Loucy (cell line): ENCODE measurements at regions not wholly inside any gene's neighbourhood (a gene's known extent, or its start where the extent isn't known, plus 50 kb on each side); places are given as distances from the start of the nearest gene placed in this dataset.

ENCODE experiments used
- H2AFZ ChIP-seq: fragments of 200-600 bp; sonication (generic); 2 replicates; pipeline ENCODE4 v1.6.0; 2016; ENCODE audit warnings: antibody characterized with exemption, mild to moderate bottlenecking, low read length, moderate library complexity
- H3F3A ChIP-seq: fragments of 200-600 bp; 2 replicates; pipeline ENCODE4 v1.6.0; 2016; ENCODE audit warnings: antibody characterized with exemption, low read depth, mild to moderate bottlenecking
- H3K27me3 ChIP-seq: fragments of 200-600 bp; sonication (generic); 2 replicates; pipeline ENCODE4 v1.6.1; 2014; ENCODE audit warnings: low read length, mild to moderate bottlenecking; ENCODE audit not compliant: insufficient read depth, poor library complexity, severe bottlenecking
- H3K36me3 ChIP-seq: fragments of 200-600 bp; sonication (generic); 2 replicates; pipeline ENCODE4 v1.6.1; 2016; ENCODE audit warnings: low read length; ENCODE audit not compliant: insufficient read depth
- H3K4me1 ChIP-seq: fragments of 200-600 bp; sonication (generic); 2 replicates; pipeline ENCODE4 v1.5.1; 2014; ENCODE audit warnings: low read length, mild to moderate bottlenecking; ENCODE audit not compliant: insufficient read depth, poor library complexity, severe bottlenecking
- H3K4me2 ChIP-seq: fragments of 200-600 bp; sonication (generic); 2 replicates; pipeline ENCODE4 v1.6.0; 2014; ENCODE audit warnings: antibody characterized with exemption, low read length, low read depth, mild to moderate bottlenecking; ENCODE audit not compliant: poor library complexity, severe bottlenecking
- H3K4me3 ChIP-seq: fragments of 200-600 bp; sonication (generic); 2 replicates; pipeline ENCODE4 v1.5.1; 2014; ENCODE audit warnings: low read length, mild to moderate bottlenecking, mixed read lengths; ENCODE audit not compliant: poor library complexity, severe bottlenecking
- H3K79me2 ChIP-seq: fragments of 200-600 bp; sonication (generic); 2 replicates; pipeline ENCODE4 v1.6.1; 2014; ENCODE audit warnings: low read length; ENCODE audit not compliant: insufficient read depth
- H3K9ac ChIP-seq: fragments of 200-600 bp; sonication (generic); 2 replicates; pipeline ENCODE4 v1.6.0; 2014; ENCODE audit warnings: mild to moderate bottlenecking, low read depth, low read length, moderate library complexity; ENCODE audit not compliant: poor library complexity, severe bottlenecking
- H3K9me2 ChIP-seq: fragments of 200-600 bp; sonication (generic); replicated peaks from 2 replicates; pipeline ENCODE4 v1.6.1; 2016; ENCODE audit warnings: low read depth, low read length, mixed read lengths
- H3K9me3 ChIP-seq: fragments of 200-600 bp; sonication (generic); 2 replicates; pipeline ENCODE4 v1.6.1; 2014; ENCODE audit warnings: mild to moderate bottlenecking, antibody characterized with exemption, low read length, low read depth; ENCODE audit not compliant: insufficient read depth
- H4K20me1 ChIP-seq: fragments of 200-600 bp; sonication (generic); 2 replicates; pipeline ENCODE4 v1.6.0; 2014; ENCODE audit warnings: antibody characterized with exemption, low read length, mild to moderate bottlenecking; ENCODE audit not compliant: insufficient read depth, poor library complexity, severe bottlenecking
- EZH2phosphoT487 ChIP-seq: fragments of 200-600 bp; IDR thresholded peaks from 2 replicates; pipeline ENCODE4 v1.6.1; 2018; ENCODE audit warnings: antibody characterized with exemption, mild to moderate bottlenecking, moderate library complexity, borderline replicate concordance
- TF ChIP-seq, protein P1 (sequence below): fragments of 200-600 bp; sonication (generic); conservative IDR thresholded peaks from 2 replicates; pipeline ENCODE4 v1.5.1; 2014; ENCODE audit warnings: mild to moderate bottlenecking, antibody characterized with exemption, low read length

DNA sequence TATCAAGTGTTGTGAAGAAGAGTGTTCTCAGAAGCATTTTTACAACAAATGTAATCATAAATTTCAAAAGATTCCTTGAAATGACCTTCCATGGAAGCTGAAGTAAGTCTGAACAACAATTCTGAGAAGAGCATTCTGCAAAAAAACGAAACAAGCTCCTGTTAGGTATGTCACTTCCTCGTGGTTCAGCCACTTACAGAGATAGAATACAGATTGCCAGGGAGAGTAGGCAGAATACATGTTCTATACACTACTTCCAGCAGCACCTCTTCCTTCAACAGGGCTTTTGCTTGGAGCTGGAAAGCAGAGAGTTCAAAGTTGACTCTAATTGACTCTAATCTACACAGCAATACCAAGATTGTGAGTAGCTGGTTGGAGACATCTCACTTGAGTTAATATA, 274.5 kb downstream of the ADGRA3 start:
- Histone ChIP-seq H3K79me2 (no peaks in the 10 kb centered on the region), H4K20me1 (no peaks in the 10 kb centered on the region), H3K9me2 (no peaks in the 10 kb centered on the region), H3K4me3 (no peak overlapping the region), H2AFZ (no peak overlapping the region), H3K36me3 (no peaks in the 10 kb centered on the region), H3K9me3 (no peaks in the 10 kb centered on the region), H3K27me3 (no peaks in the 10 kb centered on the region), H3F3A (no peaks in the 10 kb centered on the region), H3K9ac (no peak overlapping the region), H3K4me1 (peaks cover 7% of the 10 kb centered on the region), H3K4me2 (no peak overlapping the region)
- TF ChIP-seq, protein P1, sequence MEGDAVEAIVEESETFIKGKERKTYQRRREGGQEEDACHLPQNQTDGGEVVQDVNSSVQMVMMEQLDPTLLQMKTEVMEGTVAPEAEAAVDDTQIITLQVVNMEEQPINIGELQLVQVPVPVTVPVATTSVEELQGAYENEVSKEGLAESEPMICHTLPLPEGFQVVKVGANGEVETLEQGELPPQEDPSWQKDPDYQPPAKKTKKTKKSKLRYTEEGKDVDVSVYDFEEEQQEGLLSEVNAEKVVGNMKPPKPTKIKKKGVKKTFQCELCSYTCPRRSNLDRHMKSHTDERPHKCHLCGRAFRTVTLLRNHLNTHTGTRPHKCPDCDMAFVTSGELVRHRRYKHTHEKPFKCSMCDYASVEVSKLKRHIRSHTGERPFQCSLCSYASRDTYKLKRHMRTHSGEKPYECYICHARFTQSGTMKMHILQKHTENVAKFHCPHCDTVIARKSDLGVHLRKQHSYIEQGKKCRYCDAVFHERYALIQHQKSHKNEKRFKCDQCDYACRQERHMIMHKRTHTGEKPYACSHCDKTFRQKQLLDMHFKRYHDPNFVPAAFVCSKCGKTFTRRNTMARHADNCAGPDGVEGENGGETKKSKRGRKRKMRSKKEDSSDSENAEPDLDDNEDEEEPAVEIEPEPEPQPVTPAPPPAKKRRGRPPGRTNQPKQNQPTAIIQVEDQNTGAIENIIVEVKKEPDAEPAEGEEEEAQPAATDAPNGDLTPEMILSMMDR = no peak
- no peak for TF ChIP-seq EZH2phosphoT487

DNA sequence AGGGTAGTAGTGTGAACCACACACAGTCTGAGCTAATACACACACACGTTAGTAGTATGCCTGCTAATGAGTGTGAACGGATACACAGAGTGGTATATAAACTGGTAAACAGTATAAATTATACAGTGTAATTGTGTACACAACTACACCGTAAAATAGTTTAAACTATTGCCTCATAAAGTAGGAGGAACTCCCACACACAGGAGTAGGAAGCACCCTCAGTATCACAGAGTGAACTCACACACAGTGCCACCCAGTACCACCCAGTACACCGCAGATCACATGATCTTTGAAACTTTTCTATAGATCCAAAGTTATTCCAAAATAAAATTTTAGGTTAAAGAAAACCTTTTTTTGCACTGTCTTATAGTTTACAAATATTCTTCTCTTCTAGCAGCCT, 275.1 kb downstream of the ADGRA3 start:
- no peaks in the 10 kb centered on the region for H3K36me3 ChIP-seq
- H3F3A ChIP-seq = no peaks in the 10 kb centered on the region
- no peak overlapping the region for H2AFZ ChIP-seq
- H3K4me3 ChIP-seq = no peak overlapping the region
- H3K27me3 ChIP-seq = no peaks in the 10 kb centered on the region
- TF ChIP-seq, protein P1 = no peak
- no peak for TF ChIP-seq EZH2phosphoT487
- no peaks in the 10 kb centered on the region for H3K9me3 ChIP-seq
- no peaks in the 10 kb centered on the region for H3K79me2 ChIP-seq
- H4K20me1 ChIP-seq = no peaks in the 10 kb centered on the region
- no peaks in the 10 kb centered on the region for H3K9me2 ChIP-seq
- H3K4me2 ChIP-seq = no peak overlapping the region
- H3K4me1 ChIP-seq = peaks cover 7% of the 10 kb centered on the region
- H3K9ac ChIP-seq = no peak overlapping the region

DNA sequence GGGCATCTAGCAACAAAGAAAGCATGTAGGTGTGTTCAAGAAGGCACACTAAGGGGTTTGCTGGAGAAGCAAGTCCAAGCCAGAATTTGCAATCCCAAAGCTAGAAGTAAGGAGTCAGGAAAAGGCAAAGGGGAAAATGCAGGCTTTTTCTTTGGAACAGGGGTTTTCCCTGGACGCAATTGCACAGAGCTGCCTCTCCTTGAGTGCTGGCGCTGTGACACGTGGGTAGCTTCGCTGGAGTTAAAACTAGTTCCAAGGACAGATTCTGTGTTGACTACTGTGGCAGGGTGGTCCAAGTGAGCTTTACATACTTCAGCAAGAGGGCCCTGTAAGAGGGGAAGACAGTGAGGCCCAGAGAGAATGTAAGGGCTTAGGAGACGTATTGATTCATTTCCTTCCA, 277.1 kb downstream of the ADGRA3 start:
- no peaks in the 10 kb centered on the region for H4K20me1 ChIP-seq
- peak overlapping the region; percentile 35 for H3K9ac ChIP-seq
- H3K27me3 ChIP-seq = no peaks in the 10 kb centered on the region
- no peaks in the 10 kb centered on the region for H3K9me2 ChIP-seq
- no peak for TF ChIP-seq EZH2phosphoT487
- TF ChIP-seq, protein P1 = peak; percentile 32; the same call in 1 of the 2 replicates
- no peaks in the 10 kb centered on the region for H3K9me3 ChIP-seq
- H3K4me3 ChIP-seq = no peak overlapping the region
- peak overlapping the region; percentile 89 for H2AFZ ChIP-seq
- H3K36me3 ChIP-seq = no peaks in the 10 kb centered on the region
- H3K79me2 ChIP-seq = no peaks in the 10 kb centered on the region
- H3K4me2 ChIP-seq = peak overlapping the region; percentile 73
- H3F3A ChIP-seq = no peaks in the 10 kb centered on the region
- H3K4me1 ChIP-seq = peaks cover 7% of the 10 kb centered on the region
